ENCODE measurements at regions not wholly inside any gene's neighbourhood (a gene's known extent, or its start where the extent isn't known, plus 50 kb on each side); places are given as distances from the start of the nearest gene placed in this dataset.
"Not testable (repeated sequence)": the region's sequence is repeated elsewhere in the genome, so short reads cannot be mapped to it uniquely, and the experiment has no call there.

DNA sequence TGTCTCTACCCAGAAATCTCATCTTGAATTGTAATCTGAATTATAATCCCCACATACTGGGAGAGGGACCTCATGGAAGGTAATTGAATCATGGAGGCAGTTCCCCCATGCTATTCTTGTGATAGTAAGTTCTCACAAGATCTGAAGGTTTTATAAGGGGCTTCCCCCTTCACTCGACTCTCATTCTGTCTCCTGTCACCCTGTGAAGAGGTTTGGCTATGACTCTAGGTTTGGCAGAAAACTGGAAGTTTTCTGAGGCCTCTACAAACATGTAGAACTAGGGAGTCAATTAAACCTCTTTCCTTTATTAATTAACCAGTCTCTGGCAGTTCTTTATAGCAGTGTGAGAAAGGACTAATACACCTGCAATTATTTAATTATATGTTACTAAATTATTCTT is 125.2 kb upstream of the TGFBR2 start:
- Mint-ChIP-seq H3K9me3 (peaks cover 19% of the 10 kb centered on the region), H3K36me3 (peaks cover 18% of the 10 kb centered on the region), H3K4me1 (0 out of 2 replicates have a peak, but pooled peaks cover 4% of the 10 kb centered on the region), H3K27me3 (ENCODE audit: low read depth) (no peaks in the 10 kb centered on the region; the same call in 1 of the 2 replicates), H3K27ac (no peak overlapping the region), H3K4me3 (no peak overlapping the region)
- ATAC-seq (no peak), DNase-seq (ENCODE audit: low spot score) (no peak)
- ChIA-PET POLR2A (no interaction called here), CTCF (no interaction called here)
- TF ChIP-seq NFE2L1 (CRISPR knock-in tag; IDR thresholded peaks at IDR 0.05) (no peak), NR2C2 (CRISPR knock-in tag; IDR thresholded peaks at IDR 0.05) (no peak), GTF2I (CRISPR knock-in tag; conservative IDR thresholded peaks at IDR 0.05) (no peak)

DNA sequence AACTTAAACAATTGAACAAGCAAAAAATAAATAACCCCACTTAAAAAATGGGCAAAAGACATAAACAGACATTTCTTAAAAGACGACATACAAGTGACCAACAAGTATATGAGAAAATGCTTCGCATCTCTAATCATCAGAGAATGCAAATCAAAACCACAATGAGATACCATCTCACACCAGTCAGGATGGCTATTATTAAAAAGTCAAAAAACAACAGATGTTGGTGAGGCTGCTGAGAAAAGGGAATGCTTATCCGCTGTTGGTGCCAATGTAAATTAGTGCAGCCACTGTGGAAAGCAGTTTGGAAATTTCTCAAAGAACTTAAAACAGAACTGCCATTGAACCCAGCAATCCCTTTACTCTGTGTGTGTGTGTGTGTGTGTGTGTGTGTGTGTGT is 122.2 kb upstream of the TGFBR2 start:
- POLR2A ChIA-PET = not testable (repeated sequence)

DNA sequence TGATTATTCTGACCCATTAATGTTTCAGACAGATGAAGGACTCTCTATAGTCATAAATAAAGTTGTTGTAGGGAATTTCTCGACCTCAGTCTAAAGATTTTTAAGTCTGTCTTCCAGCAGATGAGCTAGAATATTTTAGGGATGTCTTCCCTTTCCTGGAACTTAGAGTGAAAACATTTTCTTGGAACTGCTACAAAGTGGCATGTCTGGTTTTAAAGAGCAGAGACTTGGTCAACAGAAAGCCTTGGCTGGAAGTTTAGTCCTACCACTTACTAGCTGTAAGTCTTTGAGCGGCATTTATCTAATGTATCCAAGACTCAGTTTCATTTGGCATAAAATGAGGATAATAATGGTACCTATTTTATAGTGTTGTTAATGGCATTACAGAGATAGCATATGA is 120.0 kb upstream of the TGFBR2 start:
- POLR2A ChIA-PET = no interaction called here
- no peaks in the 10 kb centered on the region; the same call in 1 of the 2 replicates for H3K27me3 Mint-ChIP-seq (ENCODE audit: low read depth)
- CTCF ChIA-PET = no interaction called here
- no peak overlapping the region for H3K4me3 Mint-ChIP-seq
- H3K4me1 Mint-ChIP-seq = 0 out of 2 replicates have a peak, but pooled peaks cover 4% of the 10 kb centered on the region
- H3K9me3 Mint-ChIP-seq = peaks cover 9% of the 10 kb centered on the region
- no peak for ATAC-seq
- H3K36me3 Mint-ChIP-seq = no peaks in the 10 kb centered on the region
- no peak for DNase-seq (ENCODE audit: low spot score)
- TF ChIP-seq HMGA2 (CRISPR knock-in tag; IDR thresholded peaks at IDR 0.05) = no peak
- TF ChIP-seq ZNF219 (CRISPR knock-in tag; IDR thresholded peaks at IDR 0.05; ENCODE audit: borderline replicate concordance) = no peak
- TF ChIP-seq, protein P1, sequence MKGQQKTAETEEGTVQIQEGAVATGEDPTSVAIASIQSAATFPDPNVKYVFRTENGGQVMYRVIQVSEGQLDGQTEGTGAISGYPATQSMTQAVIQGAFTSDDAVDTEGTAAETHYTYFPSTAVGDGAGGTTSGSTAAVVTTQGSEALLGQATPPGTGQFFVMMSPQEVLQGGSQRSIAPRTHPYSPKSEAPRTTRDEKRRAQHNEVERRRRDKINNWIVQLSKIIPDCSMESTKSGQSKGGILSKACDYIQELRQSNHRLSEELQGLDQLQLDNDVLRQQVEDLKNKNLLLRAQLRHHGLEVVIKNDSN (CRISPR knock-in tag; IDR thresholded peaks at IDR 0.05) = no peak
- TF ChIP-seq ELF4 (CRISPR knock-in tag; IDR thresholded peaks at IDR 0.05; ENCODE audit: low read depth) = no peak
- TF ChIP-seq GABPB1 (CRISPR knock-in tag; IDR thresholded peaks at IDR 0.05) = no peak
- TF ChIP-seq ZNF138 (CRISPR knock-in tag; conservative IDR thresholded peaks at IDR 0.05) = no peak
- TF ChIP-seq, protein P2, sequence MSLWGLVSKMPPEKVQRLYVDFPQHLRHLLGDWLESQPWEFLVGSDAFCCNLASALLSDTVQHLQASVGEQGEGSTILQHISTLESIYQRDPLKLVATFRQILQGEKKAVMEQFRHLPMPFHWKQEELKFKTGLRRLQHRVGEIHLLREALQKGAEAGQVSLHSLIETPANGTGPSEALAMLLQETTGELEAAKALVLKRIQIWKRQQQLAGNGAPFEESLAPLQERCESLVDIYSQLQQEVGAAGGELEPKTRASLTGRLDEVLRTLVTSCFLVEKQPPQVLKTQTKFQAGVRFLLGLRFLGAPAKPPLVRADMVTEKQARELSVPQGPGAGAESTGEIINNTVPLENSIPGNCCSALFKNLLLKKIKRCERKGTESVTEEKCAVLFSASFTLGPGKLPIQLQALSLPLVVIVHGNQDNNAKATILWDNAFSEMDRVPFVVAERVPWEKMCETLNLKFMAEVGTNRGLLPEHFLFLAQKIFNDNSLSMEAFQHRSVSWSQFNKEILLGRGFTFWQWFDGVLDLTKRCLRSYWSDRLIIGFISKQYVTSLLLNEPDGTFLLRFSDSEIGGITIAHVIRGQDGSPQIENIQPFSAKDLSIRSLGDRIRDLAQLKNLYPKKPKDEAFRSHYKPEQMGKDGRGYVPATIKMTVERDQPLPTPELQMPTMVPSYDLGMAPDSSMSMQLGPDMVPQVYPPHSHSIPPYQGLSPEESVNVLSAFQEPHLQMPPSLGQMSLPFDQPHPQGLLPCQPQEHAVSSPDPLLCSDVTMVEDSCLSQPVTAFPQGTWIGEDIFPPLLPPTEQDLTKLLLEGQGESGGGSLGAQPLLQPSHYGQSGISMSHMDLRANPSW (CRISPR knock-in tag; conservative IDR thresholded peaks at IDR 0.05; ENCODE audit: low read depth) = no peak
- no peak for TF ChIP-seq EMX1 (CRISPR knock-in tag; IDR thresholded peaks at IDR 0.05)
- TF ChIP-seq, protein P3, sequence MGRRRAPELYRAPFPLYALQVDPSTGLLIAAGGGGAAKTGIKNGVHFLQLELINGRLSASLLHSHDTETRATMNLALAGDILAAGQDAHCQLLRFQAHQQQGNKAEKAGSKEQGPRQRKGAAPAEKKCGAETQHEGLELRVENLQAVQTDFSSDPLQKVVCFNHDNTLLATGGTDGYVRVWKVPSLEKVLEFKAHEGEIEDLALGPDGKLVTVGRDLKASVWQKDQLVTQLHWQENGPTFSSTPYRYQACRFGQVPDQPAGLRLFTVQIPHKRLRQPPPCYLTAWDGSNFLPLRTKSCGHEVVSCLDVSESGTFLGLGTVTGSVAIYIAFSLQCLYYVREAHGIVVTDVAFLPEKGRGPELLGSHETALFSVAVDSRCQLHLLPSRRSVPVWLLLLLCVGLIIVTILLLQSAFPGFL (CRISPR knock-in tag; IDR thresholded peaks at IDR 0.05; ENCODE audit: borderline replicate concordance) = no peak
- TF ChIP-seq ZNF396 (CRISPR knock-in tag; IDR thresholded peaks at IDR 0.05; ENCODE audit: borderline replicate concordance) = no peak
- no peak for TF ChIP-seq NR2C2 (CRISPR knock-in tag; IDR thresholded peaks at IDR 0.05)
- no peak for TF ChIP-seq ZNF263 (CRISPR knock-in tag; IDR thresholded peaks at IDR 0.05; ENCODE audit: low read depth)
- TF ChIP-seq MYBL2 (CRISPR knock-in tag; IDR thresholded peaks at IDR 0.05) = no peak
- TF ChIP-seq, protein P4, sequence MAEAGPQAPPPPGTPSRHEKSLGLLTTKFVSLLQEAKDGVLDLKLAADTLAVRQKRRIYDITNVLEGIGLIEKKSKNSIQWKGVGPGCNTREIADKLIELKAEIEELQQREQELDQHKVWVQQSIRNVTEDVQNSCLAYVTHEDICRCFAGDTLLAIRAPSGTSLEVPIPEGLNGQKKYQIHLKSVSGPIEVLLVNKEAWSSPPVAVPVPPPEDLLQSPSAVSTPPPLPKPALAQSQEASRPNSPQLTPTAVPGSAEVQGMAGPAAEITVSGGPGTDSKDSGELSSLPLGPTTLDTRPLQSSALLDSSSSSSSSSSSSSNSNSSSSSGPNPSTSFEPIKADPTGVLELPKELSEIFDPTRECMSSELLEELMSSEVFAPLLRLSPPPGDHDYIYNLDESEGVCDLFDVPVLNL (CRISPR knock-in tag; IDR thresholded peaks at IDR 0.05; ENCODE audit: borderline replicate concordance, low read depth) = no peak
- TF ChIP-seq, protein P5, sequence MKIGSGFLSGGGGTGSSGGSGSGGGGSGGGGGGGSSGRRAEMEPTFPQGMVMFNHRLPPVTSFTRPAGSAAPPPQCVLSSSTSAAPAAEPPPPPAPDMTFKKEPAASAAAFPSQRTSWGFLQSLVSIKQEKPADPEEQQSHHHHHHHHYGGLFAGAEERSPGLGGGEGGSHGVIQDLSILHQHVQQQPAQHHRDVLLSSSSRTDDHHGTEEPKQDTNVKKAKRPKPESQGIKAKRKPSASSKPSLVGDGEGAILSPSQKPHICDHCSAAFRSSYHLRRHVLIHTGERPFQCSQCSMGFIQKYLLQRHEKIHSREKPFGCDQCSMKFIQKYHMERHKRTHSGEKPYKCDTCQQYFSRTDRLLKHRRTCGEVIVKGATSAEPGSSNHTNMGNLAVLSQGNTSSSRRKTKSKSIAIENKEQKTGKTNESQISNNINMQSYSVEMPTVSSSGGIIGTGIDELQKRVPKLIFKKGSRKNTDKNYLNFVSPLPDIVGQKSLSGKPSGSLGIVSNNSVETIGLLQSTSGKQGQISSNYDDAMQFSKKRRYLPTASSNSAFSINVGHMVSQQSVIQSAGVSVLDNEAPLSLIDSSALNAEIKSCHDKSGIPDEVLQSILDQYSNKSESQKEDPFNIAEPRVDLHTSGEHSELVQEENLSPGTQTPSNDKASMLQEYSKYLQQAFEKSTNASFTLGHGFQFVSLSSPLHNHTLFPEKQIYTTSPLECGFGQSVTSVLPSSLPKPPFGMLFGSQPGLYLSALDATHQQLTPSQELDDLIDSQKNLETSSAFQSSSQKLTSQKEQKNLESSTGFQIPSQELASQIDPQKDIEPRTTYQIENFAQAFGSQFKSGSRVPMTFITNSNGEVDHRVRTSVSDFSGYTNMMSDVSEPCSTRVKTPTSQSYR (CRISPR knock-in tag; IDR thresholded peaks at IDR 0.05) = no peak
- no peak for TF ChIP-seq ETV6 (CRISPR knock-in tag; IDR thresholded peaks at IDR 0.05)
- no peak overlapping the region for H3K27ac Mint-ChIP-seq

More for the DNA sequence above, 122.2 kb upstream of the TGFBR2 start:
- H3K4me3 Mint-ChIP-seq; H3K27me3 Mint-ChIP-seq (ENCODE audit: low read depth); CTCF ChIA-PET; ATAC-seq; H3K27ac Mint-ChIP-seq; DNase-seq (ENCODE audit: low spot score); H3K4me1 Mint-ChIP-seq: not testable (repeated sequence)
- Mint-ChIP-seq H3K36me3 (peaks cover 18% of the 10 kb centered on the region), H3K9me3 (peaks cover 27% of the 10 kb centered on the region)
